Endothelial cell of umbilical vein (primary cell): ENCODE measurements at regions not wholly inside any gene's neighbourhood (a gene's known extent, or its start where the extent isn't known, plus 50 kb on each side); places are given as distances from the start of the nearest gene placed in this dataset.

Experiments used
- BruUV-seq: library from RNA; stranded (reverse); fragments of 400-500 nt; replicated peaks from 2 replicates; lab custom pipeline; 2021; lab: Mats Ljungman, UMichigan
- CTCF ChIA-PET: fragments of 300-600, 350-600 bp; sonication (Branson Sonifier 250); formaldehyde crosslinking; loops from one replicate; lab custom pipeline; 2021; ENCODE audit warnings: antibody characterized with exemption, inconsistent platforms; lab: Charles Lee
- POLR2A ChIA-PET: fragments of 300-600, 350-600 bp; sonication (Branson Sonifier 250); formaldehyde crosslinking; loops from one replicate; lab custom pipeline; 2021; ENCODE audit warnings: antibody characterized with exemption, inconsistent platforms; lab: Charles Lee
- DNase-seq: peaks from one replicate; pipeline ENCODE4 v3.0.0-alpha.2; 2011; ENCODE audit warnings: low read depth, low spot score
- FAIRE-seq: peaks from 2 replicates; lab custom pipeline; 2011; peaks lifted over from hg19 to GRCh38; lab: Jason Lieb, UNC
- H2AFZ ChIP-seq: 2 replicates; pipeline ENCODE4 v1.6.0; 2012; ENCODE audit warnings: low read depth, low read length, control low read depth, inconsistent platforms
- H3K27ac ChIP-seq: 2 replicates; pipeline ENCODE4 v1.5.1; 2011; ENCODE audit warnings: low read depth, mild to moderate bottlenecking, control low read depth, low read length, moderate library complexity; ENCODE audit not compliant: insufficient read depth
- H3K27me3 ChIP-seq, 2 experiments: 2 replicates each; pipeline versions ENCODE4 v1.6.0 to v1.6.1; 2011; ENCODE audit warnings: low read length in 2 of 2, mixed read lengths in 1 of 2; ENCODE audit not compliant: control insufficient read depth in 2 of 2, insufficient read depth in 2 of 2
- H3K36me3 ChIP-seq, 2 experiments: 2 replicates in 1 of 2; 3 replicates in 1 of 2; pipeline ENCODE4 v1.5.1; 2011; ENCODE audit warnings: low read length in 2 of 2, mild to moderate bottlenecking in 1 of 2, moderate library complexity in 1 of 2; ENCODE audit not compliant: control insufficient read depth in 2 of 2, insufficient read depth in 2 of 2; ENCODE audit errors: extremely low read depth in 1 of 2
- H3K4me1 ChIP-seq: 3 replicates; pipeline ENCODE4 v1.5.1; 2011; ENCODE audit warnings: mild to moderate bottlenecking, low read length; ENCODE audit not compliant: control insufficient read depth, insufficient read depth; ENCODE audit errors: extremely low read depth
- H3K4me2 ChIP-seq: 2 replicates; pipeline ENCODE4 v1.6.1; 2011; ENCODE audit warnings: low read length, control low read depth, mixed read lengths; ENCODE audit not compliant: insufficient read depth
- H3K4me3 ChIP-seq, 3 experiments: fragments of 200-600 bp in 1 of 3; sonication (generic), shearing (Covaris generic) in 1 of 3; replicated peaks in 1 of 3; 2 replicates each; pipeline ENCODE4 v1.5.1; 2011 to 2016; ENCODE audit warnings: control low read depth in 3 of 3, low read length in 3 of 3, mild to moderate bottlenecking in 2 of 3, inconsistent platforms in 1 of 3, low read depth in 1 of 3, moderate library complexity in 1 of 3; ENCODE audit not compliant: insufficient read depth in 1 of 3
- H3K79me2 ChIP-seq: 2 replicates; pipeline ENCODE4 v1.6.0; 2012; ENCODE audit warnings: low read length, inconsistent platforms; ENCODE audit not compliant: control insufficient read depth, insufficient read depth
- H3K9ac ChIP-seq: replicated peaks from 2 replicates; pipeline ENCODE3; 2011; ENCODE audit warnings: low read length, control low read depth; ENCODE audit not compliant: insufficient read depth; ENCODE audit errors: extremely low read depth
- H3K9me1 ChIP-seq: replicated peaks from 3 replicates; pipeline ENCODE4 v1.6.0; 2011; ENCODE audit warnings: mild to moderate bottlenecking, low read length; ENCODE audit not compliant: control insufficient read depth, insufficient read depth; ENCODE audit errors: extremely low read depth
- H3K9me3 ChIP-seq: replicated peaks from 2 replicates; pipeline ENCODE4 v1.5.1; 2012; ENCODE audit warnings: low read length, inconsistent platforms; ENCODE audit not compliant: control insufficient read depth, insufficient read depth
- H4K20me1 ChIP-seq: replicated peaks from 2 replicates; pipeline ENCODE3; 2011; ENCODE audit warnings: mild to moderate bottlenecking, low read length; ENCODE audit not compliant: control insufficient read depth, insufficient read depth; ENCODE audit errors: extremely low read depth
- CTCF ChIP-seq, 2 donors: IDR thresholded peaks; 1 replicate in 1 of 2; 2 replicates in 1 of 2; pipeline ENCODE4 v1.5.1; 2011; ENCODE audit warnings: low read length in 2 of 2, mild to moderate bottlenecking in 2 of 2, moderate library complexity in 2 of 2, control low read depth in 1 of 2, inconsistent platforms in 1 of 2, low read depth in 1 of 2; ENCODE audit not compliant: insufficient read depth in 1 of 2; ENCODE audit errors: extremely low read depth in 1 of 2
- EZH2 ChIP-seq: IDR thresholded peaks from 2 replicates; pipeline ENCODE4 v1.6.1; 2012; ENCODE audit warnings: borderline replicate concordance, low read depth, mild to moderate bottlenecking, moderate library complexity, low read length, inconsistent platforms; ENCODE audit not compliant: severe bottlenecking
- FOS ChIP-seq: IDR thresholded peaks from 2 replicates; pipeline ENCODE4 v1.6.1; 2011; ENCODE audit warnings: mild to moderate bottlenecking, low read length, moderate library complexity, borderline replicate concordance; ENCODE audit not compliant: insufficient read depth
- GATA2 ChIP-seq: IDR thresholded peaks from 2 replicates; pipeline ENCODE4 v1.7.0; 2011; ENCODE audit warnings: low read depth, mild to moderate bottlenecking, moderate library complexity, mixed read lengths, low read length; ENCODE audit not compliant: insufficient read length, insufficient read depth
- JUN ChIP-seq: IDR thresholded peaks from 2 replicates; pipeline ENCODE4 v1.6.1; 2011; ENCODE audit warnings: borderline replicate concordance, low read depth; ENCODE audit not compliant: insufficient read length, insufficient read depth
- MAX ChIP-seq: IDR thresholded peaks from 2 replicates; pipeline ENCODE4 v1.6.1; 2011; ENCODE audit not compliant: insufficient read depth, insufficient read length
- MYC ChIP-seq: IDR thresholded peaks from one replicate; pipeline ENCODE4 v1.6.1; 2011; ENCODE audit warnings: mild to moderate bottlenecking, low read depth, low read length
- POLR2A ChIP-seq: IDR thresholded peaks from 2 replicates; pipeline ENCODE4 v1.6.1; 2012; ENCODE audit warnings: low read depth, mild to moderate bottlenecking, control low read depth, low read length
- POLR2AphosphoS5 ChIP-seq: IDR thresholded peaks from 2 replicates; pipeline ENCODE4 v1.6.1; 2012; ENCODE audit warnings: low read depth, mild to moderate bottlenecking, control low read depth, low read length, moderate library complexity; ENCODE audit not compliant: insufficient read depth
- dilution Hi-C: fragments of 300-500 bp; cut with MboI; formaldehyde crosslinking; loops from one replicate; pipeline ENCODE4 v1.15.0; 2019; ENCODE audit warnings: low sequenced_read_pairs; ENCODE audit not compliant: extremely low pct_ligation_motif_present
- intact Hi-C: fragments of 100-400 bp; cut with micrococcal nuclease; formaldehyde crosslinking; loops from one replicate; pipeline ENCODE4 v1.10.0; 2022

GRCh38 chr10:80751940-80752339 is 214.2 kb downstream of the SH2D4B start:
- Histone ChIP-seq H3K4me1 (no peaks in the 10 kb centered on the region), H4K20me1 (no peaks in the 10 kb centered on the region), H3K27ac (no peak overlapping the region), H3K27me3 (no peaks in the 10 kb centered on the region), H3K36me3 (no peaks in the 10 kb centered on the region), H3K4me3 (no peak overlapping the region), H3K9ac (no peak overlapping the region), H3K9me3 (no peaks in the 10 kb centered on the region), H3K79me2 (no peaks in the 10 kb centered on the region), H3K9me1 (no peaks in the 10 kb centered on the region), H2AFZ (no peak overlapping the region), H3K4me2 (no peak overlapping the region)
- no TSS peak for BruUV-seq
- ChIA-PET POLR2A (no interaction called here), CTCF (no interaction called here)
- dilution Hi-C loops (no loop called here), intact Hi-C loops (no loop called here)
- no peak for TF ChIP-seq GATA2
- TF ChIP-seq MAX = no peak
- no peak for TF ChIP-seq POLR2A
- TF ChIP-seq CTCF (IDR thresholded peaks at IDR 0.05; ENCODE audit: extremely low read depth in 1 of 2, insufficient read depth in 1 of 2, low read depth in 1 of 2, low read length in 2 of 2) = no peak
- TF ChIP-seq POLR2AphosphoS5 = no peak
- TF ChIP-seq EZH2 = no peak
- no peak for TF ChIP-seq MYC
- DNase-seq (no peak), FAIRE-seq (no peak)

GRCh38 chr10:80753612-80754011 is 215.9 kb downstream of the SH2D4B start:
- ChIA-PET POLR2A (no interaction called here), CTCF (no interaction called here)
- H3K4me2 ChIP-seq = no peak overlapping the region
- TF ChIP-seq CTCF (IDR thresholded peaks at IDR 0.05; ENCODE audit: extremely low read depth in 1 of 2, insufficient read depth in 1 of 2, low read depth in 1 of 2, low read length in 2 of 2) (no peak), EZH2 (no peak), MYC (no peak), POLR2A (no peak), FOS (no peak), JUN (no peak), GATA2 (no peak), MAX (no peak), POLR2AphosphoS5 (no peak)
- no peaks in the 10 kb centered on the region for H3K27me3 ChIP-seq
- no peak overlapping the region for H3K4me3 ChIP-seq
- no peak overlapping the region for H3K9ac ChIP-seq
- no peaks in the 10 kb centered on the region for H3K4me1 ChIP-seq
- H4K20me1 ChIP-seq = no peaks in the 10 kb centered on the region
- FAIRE-seq = no peak
- H3K79me2 ChIP-seq = no peaks in the 10 kb centered on the region
- no peak overlapping the region for H3K27ac ChIP-seq
- H2AFZ ChIP-seq = no peak overlapping the region
- dilution Hi-C loops = no loop called here
- no peaks in the 10 kb centered on the region for H3K9me1 ChIP-seq
- H3K36me3 ChIP-seq = no peaks in the 10 kb centered on the region
- no peak for DNase-seq
- no TSS peak for BruUV-seq
- no peaks in the 10 kb centered on the region for H3K9me3 ChIP-seq
- intact Hi-C loops = no loop called here
